OCI-LY7 (cell line): ENCODE measurements at regions not wholly inside any gene's neighbourhood (a gene's known extent, or its start where the extent isn't known, plus 50 kb on each side); places are given as distances from the start of the nearest gene placed in this dataset.

ENCODE experiments used
- BruUV-seq: library from RNA; stranded (reverse); fragments of 400-500 nt; replicated peaks from 2 replicates; lab custom pipeline; 2021; lab: Mats Ljungman, UMichigan
- CTCF ChIA-PET: fragments of 300-600 bp; sonication (Branson Sonifier 250); formaldehyde crosslinking; loops from one replicate; lab custom pipeline; 2022; ENCODE audit warnings: antibody characterized with exemption; ENCODE audit not compliant: unreplicated experiment; lab: Charles Lee
- POLR2A ChIA-PET: fragments of 300-600 bp; sonication (Branson Sonifier 250); formaldehyde crosslinking; loops from one replicate; lab custom pipeline; 2022; ENCODE audit warnings: antibody characterized with exemption; lab: Charles Lee
- DNase-seq: peaks from one replicate; pipeline ENCODE4 v3.0.0-alpha.2; 2015; ENCODE audit warnings: low spot score
- H2AFZ ChIP-seq: fragments of 200-600 bp; sonication (generic), shearing (Covaris generic); 2 replicates; pipeline ENCODE4 v1.6.1; 2014; ENCODE audit warnings: mild to moderate bottlenecking, antibody characterized with exemption, low read length, moderate library complexity
- H3K27ac ChIP-seq: fragments of 200-600 bp; sonication (generic); 2 replicates; pipeline ENCODE4 v1.5.1; 2014; ENCODE audit warnings: mixed run types, low read depth, mild to moderate bottlenecking, moderate library complexity, low read length, inconsistent platforms; ENCODE audit not compliant: poor library complexity, severe bottlenecking
- H3K36me3 ChIP-seq: fragments of 200-600 bp; sonication (generic); 2 replicates; pipeline ENCODE4 v1.6.1; 2014; ENCODE audit warnings: mild to moderate bottlenecking, antibody characterized with exemption, low read length, moderate library complexity, mixed read lengths; ENCODE audit not compliant: insufficient read depth
- H3K4me1 ChIP-seq: fragments of 200-600 bp; sonication (generic); 2 replicates; pipeline ENCODE4 v1.5.1; 2014; ENCODE audit warnings: mild to moderate bottlenecking, low read length; ENCODE audit not compliant: insufficient read depth, poor library complexity, severe bottlenecking
- H3K4me2 ChIP-seq: fragments of 200-600 bp; sonication (generic); 2 replicates; pipeline ENCODE4 v1.6.1; 2014; ENCODE audit warnings: mild to moderate bottlenecking, low read length
- H3K4me3 ChIP-seq: fragments of 200-600 bp; sonication (generic); 2 replicates; pipeline ENCODE4 v1.5.1; 2014; ENCODE audit warnings: mild to moderate bottlenecking, low read depth, low read length; ENCODE audit not compliant: poor library complexity, severe bottlenecking
- H3K79me2 ChIP-seq: fragments of 200-600 bp; sonication (generic); 2 replicates; pipeline ENCODE4 v1.6.1; 2016; ENCODE audit warnings: low read depth, mild to moderate bottlenecking, low read length, moderate library complexity, mixed read lengths; ENCODE audit not compliant: insufficient read depth
- H3K9me2 ChIP-seq: fragments of 200-600 bp; sonication (generic); 2 replicates; pipeline ENCODE4 v1.6.1; 2016; ENCODE audit warnings: mild to moderate bottlenecking, low read length, mixed read lengths; ENCODE audit not compliant: insufficient read depth
- H3K9me3 ChIP-seq: fragments of 200-600 bp; sonication (generic); 2 replicates; pipeline ENCODE4 v1.6.1; 2014; ENCODE audit warnings: mild to moderate bottlenecking, mixed run types, low read length, mixed read lengths
- H4K20me1 ChIP-seq: fragments of 200-600 bp; sonication (generic); 2 replicates; pipeline ENCODE4 v1.6.1; 2014; ENCODE audit warnings: mild to moderate bottlenecking, antibody characterized with exemption, low read length, moderate library complexity, mixed read lengths; ENCODE audit not compliant: insufficient read depth
- EZH2phosphoT487 ChIP-seq: fragments of 200-600 bp; sonication (generic); IDR thresholded peaks from 2 replicates; pipeline ENCODE4 v1.6.1; 2018; ENCODE audit warnings: low read depth, borderline replicate concordance, mild to moderate bottlenecking, mixed run types, antibody characterized with exemption, low read length, moderate library complexity, mixed read lengths
- intact Hi-C: fragments of 100-400 bp; cut with micrococcal nuclease; formaldehyde crosslinking; loops from one replicate; pipeline ENCODE4 v1.10.0; 2022; ENCODE audit not compliant: unreplicated experiment
- TF ChIP-seq, protein P1 (sequence below): fragments of 200-600 bp; sonication (generic); conservative IDR thresholded peaks from 2 replicates; pipeline ENCODE4 v1.5.1; 2014; ENCODE audit warnings: mild to moderate bottlenecking, antibody characterized with exemption, low read length, moderate library complexity, mixed read lengths

GRCh38 chr6:84414531-84414930 lies 187.1 kb upstream of the CEP162 start:
- H3K9me2 ChIP-seq: no peaks in the 10 kb centered on the region
- POLR2A ChIA-PET: interaction anchor here (1.3 kb wide), 1 partner anchor 12 kb away, joined by 3 read pairs; no protein-coding TSS in a partner anchor
- H2AFZ ChIP-seq: no peak overlapping the region
- H3K4me2 ChIP-seq: no peak overlapping the region
- CTCF ChIA-PET: no interaction called here
- no TSS peak for BruUV-seq
- no peaks in the 10 kb centered on the region for H3K4me1 ChIP-seq
- H3K9me3 ChIP-seq: no peaks in the 10 kb centered on the region
- TF ChIP-seq, protein P1, sequence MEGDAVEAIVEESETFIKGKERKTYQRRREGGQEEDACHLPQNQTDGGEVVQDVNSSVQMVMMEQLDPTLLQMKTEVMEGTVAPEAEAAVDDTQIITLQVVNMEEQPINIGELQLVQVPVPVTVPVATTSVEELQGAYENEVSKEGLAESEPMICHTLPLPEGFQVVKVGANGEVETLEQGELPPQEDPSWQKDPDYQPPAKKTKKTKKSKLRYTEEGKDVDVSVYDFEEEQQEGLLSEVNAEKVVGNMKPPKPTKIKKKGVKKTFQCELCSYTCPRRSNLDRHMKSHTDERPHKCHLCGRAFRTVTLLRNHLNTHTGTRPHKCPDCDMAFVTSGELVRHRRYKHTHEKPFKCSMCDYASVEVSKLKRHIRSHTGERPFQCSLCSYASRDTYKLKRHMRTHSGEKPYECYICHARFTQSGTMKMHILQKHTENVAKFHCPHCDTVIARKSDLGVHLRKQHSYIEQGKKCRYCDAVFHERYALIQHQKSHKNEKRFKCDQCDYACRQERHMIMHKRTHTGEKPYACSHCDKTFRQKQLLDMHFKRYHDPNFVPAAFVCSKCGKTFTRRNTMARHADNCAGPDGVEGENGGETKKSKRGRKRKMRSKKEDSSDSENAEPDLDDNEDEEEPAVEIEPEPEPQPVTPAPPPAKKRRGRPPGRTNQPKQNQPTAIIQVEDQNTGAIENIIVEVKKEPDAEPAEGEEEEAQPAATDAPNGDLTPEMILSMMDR: no peak
- TF ChIP-seq EZH2phosphoT487: no peak
- no peaks in the 10 kb centered on the region for H3K36me3 ChIP-seq
- H3K27ac ChIP-seq: no peak overlapping the region
- H3K79me2 ChIP-seq: no peaks in the 10 kb centered on the region
- H3K4me3 ChIP-seq: no peak overlapping the region
- H4K20me1 ChIP-seq: no peaks in the 10 kb centered on the region
- no peak for DNase-seq
- intact Hi-C loops: no loop called here

DNA sequence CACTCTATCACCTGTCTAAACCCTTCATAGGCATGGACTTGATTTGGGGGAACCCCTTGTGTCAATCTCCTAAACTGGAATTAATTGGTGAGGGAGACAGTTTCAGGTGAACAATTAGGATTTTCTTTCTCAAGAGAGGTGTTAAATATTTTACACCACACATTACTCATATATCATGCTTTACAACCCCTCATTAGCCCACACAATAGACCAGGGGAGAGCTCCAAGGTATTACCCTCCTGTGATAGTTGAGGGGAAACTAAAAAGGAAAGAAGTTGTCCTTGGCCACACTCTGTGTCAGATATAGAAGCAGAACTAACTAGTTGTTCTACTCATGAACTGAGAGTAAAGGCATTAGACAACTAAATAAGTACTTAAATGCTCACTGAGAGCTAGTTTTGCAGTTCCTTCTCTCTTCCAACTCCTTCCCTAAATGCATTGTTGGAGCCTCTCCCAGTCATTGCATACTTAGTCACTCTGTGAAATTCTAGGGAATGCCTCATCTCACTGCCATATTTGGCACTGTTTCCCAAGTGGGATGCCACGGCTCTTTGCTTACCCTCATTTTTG lies 183.7 kb upstream of the CEP162 start:
- intact Hi-C loops: no loop called here

DNA sequence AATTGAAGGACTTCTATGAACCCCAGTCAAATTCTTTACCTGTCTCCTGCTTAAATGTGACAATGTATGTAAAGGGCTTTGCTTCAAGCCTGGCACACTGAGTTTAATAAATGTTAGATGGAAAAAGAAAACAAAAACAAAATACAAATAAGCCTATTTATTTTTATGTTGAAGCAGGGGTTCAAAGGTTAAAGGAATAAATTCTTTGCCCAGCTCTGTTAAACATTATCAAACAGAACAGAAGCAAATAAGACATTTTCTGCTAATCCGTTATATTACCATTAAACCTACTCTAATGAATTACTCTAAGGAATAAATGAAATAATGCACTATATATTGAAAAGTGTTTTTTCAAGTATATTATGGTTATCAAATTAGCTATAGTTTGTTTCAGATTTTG lies 182.5 kb upstream of the CEP162 start:
- Histone ChIP-seq H3K4me3 (no peak overlapping the region), H3K9me2 (no peaks in the 10 kb centered on the region), H3K27ac (no peak overlapping the region), H3K4me2 (no peak overlapping the region), H3K9me3 (no peaks in the 10 kb centered on the region), H2AFZ (no peak overlapping the region), H4K20me1 (no peaks in the 10 kb centered on the region), H3K4me1 (no peaks in the 10 kb centered on the region), H3K79me2 (no peaks in the 10 kb centered on the region), H3K36me3 (no peaks in the 10 kb centered on the region)
- CTCF ChIA-PET: no interaction called here
- intact Hi-C loops: no loop called here
- no peak for DNase-seq
- POLR2A ChIA-PET: interaction anchor here (0.6 to 1.0 kb wide), 2 partner anchors 70 to 317 kb away, joined by 3 read pairs; no protein-coding TSS in a partner anchor
- TF ChIP-seq, protein P1: no peak
- TF ChIP-seq EZH2phosphoT487: no peak
- BruUV-seq: no TSS peak

More for the DNA sequence above, 183.7 kb upstream of the CEP162 start:
- ChIA-PET POLR2A (no interaction called here), CTCF (no interaction called here)
- Histone ChIP-seq H3K27ac (no peak overlapping the region), H3K4me1 (no peaks in the 10 kb centered on the region), H3K79me2 (no peaks in the 10 kb centered on the region), H3K9me3 (no peaks in the 10 kb centered on the region), H3K36me3 (no peaks in the 10 kb centered on the region), H2AFZ (no peak overlapping the region), H4K20me1 (no peaks in the 10 kb centered on the region), H3K4me2 (no peak overlapping the region), H3K9me2 (no peaks in the 10 kb centered on the region), H3K4me3 (no peak overlapping the region)
- no peak for DNase-seq
- TF ChIP-seq, protein P1: no peak
- TF ChIP-seq EZH2phosphoT487: no peak
- no TSS peak for BruUV-seq
